WTC11 (cell line): ENCODE measurements at regions not wholly inside any gene's neighbourhood (a gene's known extent, or its start where the extent isn't known, plus 50 kb on each side); places are given as distances from the start of the nearest gene placed in this dataset.

Experiments
- ATAC-seq: fragments of 200-7000 bp; cut with Tn5 transposase; 2 replicates; pipeline ENCODE4 v1.10.0; 2021; ENCODE audit warnings: mild to moderate bottlenecking, moderate library complexity
- CTCF ChIA-PET: fragments of 300-600 bp; sonication (Branson Sonifier 250); formaldehyde crosslinking; loops from one replicate; lab custom pipeline; 2021; ENCODE audit warnings: antibody characterized with exemption; lab: Charles Lee
- POLR2A ChIA-PET: fragments of 350-600 bp; sonication (Branson Sonifier 250); formaldehyde crosslinking; loops from one replicate; lab custom pipeline; 2021; ENCODE audit warnings: antibody characterized with exemption; lab: Charles Lee
- DNase-seq: peaks from one replicate; pipeline ENCODE4 v3.0.0; 2021; ENCODE audit warnings: low spot score
- H3K27ac Mint-ChIP-seq: 2 replicates; pipeline ENCODE4 v1.8.0; 2021; ENCODE audit warnings: mixed read lengths
- H3K27me3 Mint-ChIP-seq: 2 replicates; pipeline ENCODE4 v1.8.0; 2021; ENCODE audit warnings: low read depth, mild to moderate bottlenecking, moderate library complexity, mixed read lengths
- H3K36me3 Mint-ChIP-seq: 2 replicates; pipeline ENCODE4 v1.8.0; 2021; ENCODE audit warnings: mixed read lengths
- H3K4me1 Mint-ChIP-seq: 2 replicates; pipeline ENCODE4 v1.8.0; 2022; ENCODE audit warnings: mixed read lengths
- H3K4me3 Mint-ChIP-seq: 2 replicates; pipeline ENCODE4 v1.8.0; 2021; ENCODE audit warnings: mild to moderate bottlenecking, moderate library complexity, mixed read lengths
- H3K9me3 Mint-ChIP-seq: 2 replicates; pipeline ENCODE4 v1.8.0; 2021; ENCODE audit warnings: mixed read lengths
- AFF4 ChIP-seq: sonication (generic); formaldehyde crosslinking; IDR thresholded peaks from 2 replicates; pipeline ENCODE4 v1.8.1; 2023; ENCODE audit warnings: mild to moderate bottlenecking, missing genetic modification reagents, borderline replicate concordance
- AR ChIP-seq: fragments of 250-450 bp; sonication (Bioruptor Pico); IDR thresholded peaks from 2 replicates; pipeline ENCODE4 v1.9.0; 2021; ENCODE audit warnings: mild to moderate bottlenecking
- ARID4B ChIP-seq: sonication (generic); formaldehyde crosslinking; IDR thresholded peaks from 2 replicates; pipeline ENCODE4 v1.8.0; 2023; ENCODE audit warnings: missing genetic modification reagents, mild to moderate bottlenecking, borderline replicate concordance
- E2F4 ChIP-seq: sonication (generic); formaldehyde crosslinking; IDR thresholded peaks from 2 replicates; pipeline ENCODE4 v1.8.1; 2022; ENCODE audit warnings: low read depth, mild to moderate bottlenecking, moderate library complexity, missing genetic modification reagents, borderline replicate concordance
- ESRRA ChIP-seq: sonication (generic); formaldehyde crosslinking; IDR thresholded peaks from 2 replicates; pipeline ENCODE4 v1.8.1; 2022; ENCODE audit warnings: mild to moderate bottlenecking, missing genetic modification reagents, borderline replicate concordance
- FOXJ3 ChIP-seq: sonication (generic); formaldehyde crosslinking; IDR thresholded peaks from 2 replicates; pipeline ENCODE4 v1.9.0; 2021; ENCODE audit warnings: missing genetic modification reagents, mild to moderate bottlenecking, borderline replicate concordance
- GRHL2 ChIP-seq: fragments of 250-450 bp; sonication (Bioruptor Pico); IDR thresholded peaks from 2 replicates; pipeline ENCODE4 v1.8.0; 2022; ENCODE audit warnings: mild to moderate bottlenecking, moderate library complexity; ENCODE audit not compliant: insufficient replicate concordance, severe bottlenecking
- NFATC4 ChIP-seq: fragments of 250-450 bp; sonication (Bioruptor Pico); IDR thresholded peaks from 2 replicates; pipeline ENCODE4 v1.9.0; 2021; ENCODE audit warnings: mild to moderate bottlenecking
- NFYB ChIP-seq: sonication (generic); formaldehyde crosslinking; conservative IDR thresholded peaks from 2 replicates; pipeline ENCODE4 v1.8.0; 2022; ENCODE audit warnings: low read depth, missing genetic modification reagents
- NR2C2 ChIP-seq: sonication (generic); formaldehyde crosslinking; IDR thresholded peaks from 2 replicates; pipeline ENCODE4 v1.8.0; 2022; ENCODE audit warnings: mild to moderate bottlenecking, missing genetic modification reagents
- PRRX2 ChIP-seq: fragments of 250-450 bp; sonication (Bioruptor Pico); IDR thresholded peaks from 2 replicates; pipeline ENCODE4 v1.8.0; 2021; ENCODE audit warnings: mild to moderate bottlenecking
- SMAD4 ChIP-seq: sonication (generic); formaldehyde crosslinking; IDR thresholded peaks from 2 replicates; pipeline ENCODE4 v1.8.0; 2022; ENCODE audit warnings: mild to moderate bottlenecking, missing genetic modification reagents
- ZBTB21 ChIP-seq: sonication (generic); formaldehyde crosslinking; IDR thresholded peaks from 2 replicates; pipeline ENCODE4 v1.8.1; 2023; ENCODE audit warnings: mild to moderate bottlenecking, missing genetic modification reagents, borderline replicate concordance
- ZNF121 ChIP-seq: sonication (generic); formaldehyde crosslinking; IDR thresholded peaks from 2 replicates; pipeline ENCODE4 v1.8.0; 2023; ENCODE audit warnings: missing genetic modification reagents
- ZNF317 ChIP-seq: sonication (generic); formaldehyde crosslinking; IDR thresholded peaks from 2 replicates; pipeline ENCODE4 v1.8.1; 2023; ENCODE audit warnings: low read depth, mild to moderate bottlenecking, moderate library complexity, missing genetic modification reagents, borderline replicate concordance

- TF ChIP-seq AFF4 (CRISPR knock-in tag) (no peak), PRRX2 (CRISPR knock-in tag) (no peak), NR2C2 (no peak)
Observed at GRCh38 chr18:39550701-39551100, 1985.1 kb upstream of the CELF4 start (continued).

GRCh38 chr18:39549144-39549543, 1983.5 kb upstream of the CELF4 start:
- H3K27me3 Mint-ChIP-seq: no peaks in the 10 kb centered on the region
- H3K4me3 Mint-ChIP-seq: no peak overlapping the region
- TF ChIP-seq SMAD4 (CRISPR knock-in tag): no peak
- no peak for TF ChIP-seq NR2C2
- no peak for TF ChIP-seq NFYB (CRISPR knock-in tag)
- TF ChIP-seq ZBTB21 (CRISPR knock-in tag): no peak
- TF ChIP-seq GRHL2 (CRISPR knock-in tag): no peak
- no peak for TF ChIP-seq ARID4B (CRISPR knock-in tag)
- no peak for TF ChIP-seq ZNF317 (CRISPR knock-in tag)
- no peak for TF ChIP-seq ESRRA (CRISPR knock-in tag)
- no peak for TF ChIP-seq NFATC4 (CRISPR knock-in tag)
- no peak for TF ChIP-seq FOXJ3 (CRISPR knock-in tag)
- TF ChIP-seq AR (CRISPR knock-in tag): no peak
- TF ChIP-seq ZNF121 (CRISPR knock-in tag): no peak
- no peak for TF ChIP-seq E2F4 (CRISPR knock-in tag)
- peaks cover 4% of the 10 kb centered on the region; the same call in 1 of the 2 replicates for H3K9me3 Mint-ChIP-seq
- no peaks in the 10 kb centered on the region for H3K36me3 Mint-ChIP-seq
- DNase-seq (no peak), ATAC-seq (no peak)
- H3K4me1 Mint-ChIP-seq: no peaks in the 10 kb centered on the region
- H3K27ac Mint-ChIP-seq: no peak overlapping the region
- POLR2A ChIA-PET: no interaction called here
- CTCF ChIA-PET: no interaction called here
